Activated CD8-positive, alpha-beta memory T cell treated with anti-CD3 and anti-CD28 coated beads for 36 hours (primary cell): ENCODE measurements at regions not wholly inside any gene's neighbourhood (a gene's known extent, or its start where the extent isn't known, plus 50 kb on each side); places are given as distances from the start of the nearest gene placed in this dataset.

Source experiments
- CTCF ChIA-PET: fragments of 350-600 bp; sonication (Branson Sonifier 250); formaldehyde crosslinking; loops from one replicate; lab custom pipeline; 2021; ENCODE audit warnings: antibody characterized with exemption; lab: Charles Lee
- POLR2A ChIA-PET: fragments of 350-600 bp; sonication (Branson Sonifier 250); formaldehyde crosslinking; loops from one replicate; lab custom pipeline; 2021; ENCODE audit warnings: antibody characterized with exemption; lab: Charles Lee

- ChIA-PET CTCF (no interaction called here), POLR2A (no interaction called here)
These were observed 142.1 kb upstream of the CST7 start for GRCh38 chr20:24806705-24807676.

DNA sequence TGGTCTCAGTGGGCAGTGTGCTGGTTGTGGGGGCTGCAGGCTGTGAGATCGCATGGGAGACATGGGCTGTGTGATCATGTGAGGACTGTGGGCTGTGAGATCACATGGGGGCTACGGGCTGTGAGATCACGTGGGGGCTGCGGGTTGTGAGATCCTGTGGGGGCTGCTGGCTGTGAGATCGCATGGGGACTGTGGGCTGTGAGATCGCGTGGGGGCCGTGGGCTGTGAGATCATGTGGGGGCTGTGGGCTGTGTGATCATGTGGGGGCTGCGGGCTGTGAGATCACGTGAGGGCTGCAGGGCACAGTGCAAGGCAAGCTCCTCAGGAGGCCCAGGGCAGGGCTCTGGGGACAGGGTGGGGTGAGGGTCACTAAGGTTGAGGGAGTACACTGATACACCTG, 140.5 kb upstream of the CST7 start:
- POLR2A ChIA-PET = no interaction called here
- CTCF ChIA-PET = no interaction called here

DNA sequence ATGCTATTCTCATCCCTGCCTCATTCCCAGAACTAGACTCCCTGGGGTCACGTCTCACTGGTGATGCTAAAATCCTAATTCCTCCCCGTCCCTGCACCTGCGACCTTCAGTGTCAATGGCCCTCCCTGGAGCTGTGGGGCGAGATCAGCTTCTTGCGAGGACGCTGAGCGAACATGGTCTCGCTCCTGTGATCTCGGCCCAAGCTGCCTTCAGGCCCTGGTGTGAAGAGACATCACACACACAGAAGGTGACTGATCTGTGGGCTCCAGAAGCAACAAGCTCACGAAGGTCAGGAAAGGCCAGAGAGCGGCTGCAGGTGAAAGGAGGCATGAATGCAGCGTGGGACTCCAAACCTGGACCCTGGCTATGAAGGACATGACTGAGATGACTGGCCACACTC, 139.5 kb upstream of the CST7 start:
- ChIA-PET POLR2A (no interaction called here), CTCF (no interaction called here)

DNA sequence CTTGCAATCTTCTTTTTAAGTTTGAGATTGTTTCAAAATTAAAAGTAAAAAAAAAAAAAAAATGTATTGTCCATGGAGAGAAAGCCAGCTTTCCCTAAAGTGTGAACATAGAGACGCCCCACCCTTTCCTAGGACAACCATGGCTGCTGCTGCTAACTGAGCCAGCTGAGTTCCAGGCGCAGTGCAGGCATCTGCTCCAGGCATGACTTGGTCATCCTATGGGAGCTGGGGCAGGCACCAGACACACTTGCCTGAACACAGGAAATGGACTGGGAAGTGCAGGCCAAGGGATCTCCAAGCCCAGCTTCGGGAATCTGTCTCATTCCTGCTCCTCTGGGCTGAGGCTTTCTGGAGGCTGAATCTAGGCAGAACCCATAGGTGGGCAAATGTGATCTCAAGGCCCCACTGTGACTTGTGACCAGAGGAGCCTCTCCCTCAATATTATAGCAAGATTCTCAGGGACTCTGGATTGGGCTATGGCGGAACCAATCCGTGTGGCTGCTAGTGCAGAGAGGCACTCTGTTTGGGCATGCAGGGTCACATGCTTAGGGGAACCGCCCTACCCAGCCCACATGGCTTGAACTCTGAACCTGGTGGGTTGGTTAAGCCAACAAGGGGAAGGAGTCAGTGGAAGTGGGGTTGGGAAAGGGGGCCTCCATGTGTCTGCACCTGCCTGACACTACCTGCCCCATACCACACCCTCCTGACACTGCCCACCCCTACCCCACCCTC, 138.2 kb upstream of the CST7 start:
- POLR2A ChIA-PET = no interaction called here
- CTCF ChIA-PET = no interaction called here

- ChIA-PET CTCF (no interaction called here), POLR2A (no interaction called here)
These were observed 136.7 kb upstream of the CST7 start for GRCh38 chr20:24812373-24812772.

DNA sequence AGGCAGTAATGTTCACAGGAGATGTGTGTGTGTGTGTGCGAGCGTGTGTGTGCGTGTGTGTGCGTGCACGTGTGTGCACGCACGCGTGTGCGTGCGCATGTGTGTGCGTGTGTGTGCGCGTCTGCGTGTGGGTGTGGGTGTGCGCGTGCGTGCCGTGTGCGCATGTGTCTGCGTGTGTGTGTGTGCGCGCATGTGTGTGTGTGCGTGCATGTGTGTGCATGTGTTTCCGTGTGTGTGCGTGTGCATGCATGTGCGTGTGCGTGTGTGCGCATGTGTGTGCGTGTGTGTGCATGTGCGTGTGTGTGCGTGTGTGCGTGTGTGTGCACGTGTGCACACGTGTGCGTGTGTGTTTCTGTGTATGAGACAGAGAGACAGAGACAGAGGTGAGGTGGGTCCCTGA, 136.0 kb upstream of the CST7 start:
- ChIA-PET CTCF (no interaction called here), POLR2A (no interaction called here)

GRCh38 chr20:24813496-24813895, 135.6 kb upstream of the CST7 start:
- CTCF ChIA-PET = no interaction called here
- POLR2A ChIA-PET = no interaction called here

DNA sequence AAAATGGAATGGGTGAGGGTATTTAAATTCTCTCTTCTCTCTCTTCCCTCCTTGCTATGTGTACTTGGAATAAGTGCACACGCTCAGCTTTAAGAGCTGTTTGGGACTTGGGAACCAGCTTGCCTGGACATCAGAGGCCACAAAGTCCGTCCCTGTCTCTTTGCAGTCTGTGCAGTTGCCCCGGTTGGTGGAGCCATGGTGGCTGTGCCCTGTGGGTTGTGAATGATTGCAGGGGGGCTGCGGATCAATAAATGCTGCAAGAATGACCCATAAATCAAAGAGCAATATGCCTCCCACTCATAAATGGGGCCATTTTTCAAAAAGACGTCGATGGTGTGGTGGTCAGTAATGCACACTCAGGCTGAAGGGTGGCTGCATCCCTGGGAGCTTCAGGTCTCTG, 135.1 kb upstream of the CST7 start:
- ChIA-PET POLR2A (no interaction called here), CTCF (no interaction called here)

GRCh38 chr20:24814556-24815195, 134.4 kb upstream of the CST7 start:
- POLR2A ChIA-PET = no interaction called here
- CTCF ChIA-PET = no interaction called here

DNA sequence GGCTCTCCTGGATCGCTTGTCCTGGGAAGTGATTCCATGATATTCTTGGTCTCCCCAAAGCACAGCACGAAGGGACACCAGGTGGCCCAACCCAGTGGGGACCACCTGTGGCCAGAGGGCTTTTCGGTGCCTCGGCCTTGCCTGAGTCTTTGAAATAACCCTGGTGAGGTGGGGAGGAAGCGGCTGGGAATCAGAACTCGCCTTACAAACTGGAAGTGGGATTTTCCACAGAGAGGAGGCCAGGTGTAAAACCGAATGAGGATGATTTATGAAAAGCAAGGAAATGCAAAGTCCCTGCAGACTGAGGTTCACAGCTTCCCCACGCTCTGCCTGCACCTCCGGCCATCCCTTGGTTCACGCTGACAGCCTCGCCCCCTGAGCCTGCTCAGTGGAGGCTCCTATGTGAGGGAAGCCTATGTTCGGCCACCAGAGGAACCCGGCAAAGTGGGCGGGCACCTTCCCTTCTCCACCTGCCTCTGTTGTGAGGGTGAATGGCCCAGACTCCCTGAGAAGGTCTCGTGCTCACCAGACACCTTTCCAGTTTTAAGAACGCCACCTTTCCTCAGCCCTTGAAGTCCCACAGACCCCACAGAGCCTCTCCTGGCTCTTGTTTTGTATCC, 133.8 kb upstream of the CST7 start:
- POLR2A ChIA-PET = no interaction called here
- CTCF ChIA-PET = no interaction called here

- CTCF ChIA-PET = no interaction called here
- POLR2A ChIA-PET = no interaction called here
These were observed 133.1 kb upstream of the CST7 start for GRCh38 chr20:24815931-24816330.

- POLR2A ChIA-PET = no interaction called here
- CTCF ChIA-PET = no interaction called here
These were observed 132.6 kb upstream of the CST7 start for GRCh38 chr20:24816431-24816830.

DNA sequence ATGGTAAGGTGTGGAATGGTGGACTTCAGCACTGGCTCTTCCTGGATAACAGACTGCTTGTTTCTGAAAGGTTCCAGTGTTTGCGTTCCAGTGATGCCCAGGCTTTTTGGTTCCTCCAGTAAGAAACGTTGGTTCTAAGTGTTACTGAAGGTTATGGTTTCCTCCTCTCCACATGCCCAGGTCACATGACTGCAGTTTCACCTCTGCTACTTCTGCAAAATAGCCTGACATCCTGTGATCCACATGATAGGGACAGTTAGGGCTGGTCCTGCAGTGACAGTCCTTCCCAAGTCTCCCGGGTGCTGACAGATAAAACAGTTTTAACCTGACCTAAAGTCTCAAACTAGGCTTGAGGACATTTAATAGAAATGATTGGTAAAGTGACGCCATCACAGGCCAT, 132.2 kb upstream of the CST7 start:
- POLR2A ChIA-PET = no interaction called here
- CTCF ChIA-PET = no interaction called here

GRCh38 chr20:24817351-24817750, 131.7 kb upstream of the CST7 start:
- CTCF ChIA-PET = no interaction called here
- POLR2A ChIA-PET = no interaction called here

- CTCF ChIA-PET = no interaction called here
- POLR2A ChIA-PET = no interaction called here
These were observed 131.0 kb upstream of the CST7 start for GRCh38 chr20:24818056-24818455.

GRCh38 chr20:24819331-24819965, 129.6 kb upstream of the CST7 start:
- ChIA-PET CTCF (no interaction called here), POLR2A (no interaction called here)

- POLR2A ChIA-PET = no interaction called here
- CTCF ChIA-PET = no interaction called here
These were observed 128.7 kb upstream of the CST7 start for GRCh38 chr20:24820345-24820744.

GRCh38 chr20:24821391-24821790, 127.7 kb upstream of the CST7 start:
- ChIA-PET POLR2A (no interaction called here), CTCF (no interaction called here)

DNA sequence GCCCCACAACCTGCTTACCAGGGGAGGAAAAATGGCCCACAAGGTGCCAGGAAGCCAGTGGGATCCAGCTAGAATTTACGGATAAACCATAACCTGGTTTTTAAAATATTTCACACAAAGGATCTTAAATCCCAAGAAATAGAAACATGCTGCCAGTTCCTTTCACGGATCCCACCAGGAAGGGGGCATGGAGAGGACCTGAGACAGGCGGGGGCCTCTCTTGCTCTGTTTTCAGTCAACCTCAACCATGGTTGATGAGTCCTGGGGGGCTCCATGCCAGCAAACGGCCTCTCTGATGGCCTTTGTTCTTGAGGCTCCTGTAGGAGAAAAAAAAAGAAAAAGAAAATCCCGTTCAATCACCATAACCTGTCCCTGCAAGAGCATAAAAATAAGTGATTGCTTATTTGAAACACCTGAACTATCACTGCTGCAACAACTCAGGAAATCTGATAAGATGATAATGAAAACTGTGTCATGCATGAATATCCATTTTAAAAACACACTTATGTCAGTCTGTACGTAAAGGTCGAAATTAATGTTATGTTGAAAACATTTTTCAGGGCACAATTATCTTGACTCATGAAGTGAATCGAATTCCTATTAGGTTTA, 125.8 kb upstream of the CST7 start:
- ChIA-PET POLR2A (no interaction called here), CTCF (no interaction called here)
